ENCODE measurements at regions not wholly inside any gene's neighbourhood (a gene's known extent, or its start where the extent isn't known, plus 50 kb on each side); places are given as distances from the start of the nearest gene placed in this dataset.

DNA sequence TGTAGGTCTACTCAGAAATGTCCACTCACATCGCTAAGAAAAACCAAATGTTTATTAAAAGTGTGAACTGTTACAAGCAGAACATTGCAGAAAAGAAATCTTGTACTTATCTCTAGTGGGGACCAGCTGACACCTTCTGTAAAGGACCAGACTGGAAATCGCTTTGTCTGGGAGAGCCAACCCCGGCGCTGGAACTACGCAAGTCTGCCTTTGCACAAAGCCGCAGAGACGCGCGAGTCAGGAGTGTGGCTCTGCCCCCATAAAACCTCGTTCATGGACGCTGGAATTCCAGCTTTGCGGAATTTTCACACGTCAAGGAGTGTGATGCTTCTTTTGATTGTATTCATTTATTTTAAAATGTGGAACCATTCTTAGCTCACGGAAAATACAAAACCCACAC is 141.9 kb upstream of the SALL3 start:
- H3K4me1 ChIP-seq (ENCODE audit: control insufficient read depth in 1 of 2, insufficient read depth in 2 of 2, low read length in 2 of 2) = no peaks in the 10 kb centered on the region
- no peaks in the 10 kb centered on the region for H3K36me3 ChIP-seq (ENCODE audit: control insufficient read depth in 1 of 2, insufficient read depth in 2 of 2, low read length in 2 of 2)
- H3K27ac ChIP-seq (ENCODE audit: low read depth, low read length) = no peak overlapping the region
- no peak overlapping the region for H3K9ac ChIP-seq (ENCODE audit: low read depth in 1 of 2, low read length in 2 of 2)
- no peak overlapping the region for H3K4me3 ChIP-seq (ENCODE audit: low read depth in 1 of 2, low read length in 2 of 2)
- H3K27me3 ChIP-seq (ENCODE audit: control insufficient read depth in 1 of 2, insufficient read depth in 2 of 2, low read length in 2 of 2) = no peaks in the 10 kb centered on the region
- H3K9me3 ChIP-seq (ENCODE audit: control insufficient read depth in 1 of 2, low read length in 2 of 2) = peaks cover 6 to 11% of the 10 kb centered on the region in 2 donors

DNA sequence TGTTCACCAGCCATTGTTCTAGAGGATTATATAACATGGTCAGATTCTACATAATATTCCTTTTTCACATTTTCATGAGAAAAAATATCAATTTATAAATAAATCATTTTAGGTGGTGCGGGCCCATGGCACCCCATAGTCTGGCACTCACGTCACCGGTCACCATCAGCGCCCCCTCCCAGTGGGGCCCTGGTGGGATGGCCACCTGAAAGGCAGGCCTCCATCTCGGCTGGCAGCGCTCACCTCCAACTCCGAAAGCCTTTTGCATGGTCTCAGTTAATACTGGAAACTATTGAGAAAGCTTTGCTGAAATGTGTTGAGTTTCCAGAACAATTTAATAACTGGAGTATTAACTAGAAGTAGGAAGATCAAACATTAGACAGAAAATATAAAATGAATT is 141.4 kb upstream of the SALL3 start:
- H3K4me1 ChIP-seq (ENCODE audit: control insufficient read depth in 1 of 2, insufficient read depth in 2 of 2, low read length in 2 of 2) = no peaks in the 10 kb centered on the region
- H3K36me3 ChIP-seq (ENCODE audit: control insufficient read depth in 1 of 2, insufficient read depth in 2 of 2, low read length in 2 of 2) = no peaks in the 10 kb centered on the region
- no peak overlapping the region for H3K27ac ChIP-seq (ENCODE audit: low read depth, low read length)
- no peak overlapping the region for H3K4me3 ChIP-seq (ENCODE audit: low read depth in 1 of 2, low read length in 2 of 2)
- no peak overlapping the region for H3K9ac ChIP-seq (ENCODE audit: low read depth in 1 of 2, low read length in 2 of 2)
- peaks cover 6 to 11% of the 10 kb centered on the region in 2 donors for H3K9me3 ChIP-seq (ENCODE audit: control insufficient read depth in 1 of 2, low read length in 2 of 2)
- no peaks in the 10 kb centered on the region for H3K27me3 ChIP-seq (ENCODE audit: control insufficient read depth in 1 of 2, insufficient read depth in 2 of 2, low read length in 2 of 2)

DNA sequence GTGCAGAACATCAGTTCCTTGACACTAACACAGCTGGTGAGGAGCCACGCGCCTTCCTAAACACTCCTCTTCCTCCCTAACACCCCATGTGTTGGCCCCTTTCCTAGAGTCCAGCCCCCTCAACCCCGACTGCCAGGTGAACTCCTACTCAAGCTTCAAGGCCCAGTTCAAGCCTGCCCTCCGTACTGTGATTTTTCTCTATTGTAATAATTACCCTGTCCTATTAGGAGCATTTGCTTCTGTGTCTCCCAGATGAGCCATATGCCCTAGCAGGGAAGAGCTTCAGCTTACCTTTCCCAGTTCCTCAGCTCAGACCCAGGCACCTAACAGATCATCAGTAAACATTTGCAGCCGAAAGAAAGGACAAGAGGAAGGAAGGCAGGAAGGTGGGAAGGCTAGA is 130.6 kb upstream of the SALL3 start:
- Histone ChIP-seq H3K36me3 (ENCODE audit: control insufficient read depth in 1 of 2, insufficient read depth in 2 of 2, low read length in 2 of 2) (no peaks in the 10 kb centered on the region), H3K27me3 (ENCODE audit: control insufficient read depth in 1 of 2, insufficient read depth in 2 of 2, low read length in 2 of 2) (no peaks in the 10 kb centered on the region), H3K9me3 (ENCODE audit: control insufficient read depth in 1 of 2, low read length in 2 of 2) (peaks cover 6 to 9% of the 10 kb centered on the region in 2 donors), H3K27ac (ENCODE audit: low read depth, low read length) (no peak overlapping the region), H3K9ac (ENCODE audit: low read depth in 1 of 2, low read length in 2 of 2) (no peak overlapping the region), H3K4me3 (ENCODE audit: low read depth in 1 of 2, low read length in 2 of 2) (no peak overlapping the region), H3K4me1 (ENCODE audit: control insufficient read depth in 1 of 2, insufficient read depth in 2 of 2, low read length in 2 of 2) (no peaks in the 10 kb centered on the region)

DNA sequence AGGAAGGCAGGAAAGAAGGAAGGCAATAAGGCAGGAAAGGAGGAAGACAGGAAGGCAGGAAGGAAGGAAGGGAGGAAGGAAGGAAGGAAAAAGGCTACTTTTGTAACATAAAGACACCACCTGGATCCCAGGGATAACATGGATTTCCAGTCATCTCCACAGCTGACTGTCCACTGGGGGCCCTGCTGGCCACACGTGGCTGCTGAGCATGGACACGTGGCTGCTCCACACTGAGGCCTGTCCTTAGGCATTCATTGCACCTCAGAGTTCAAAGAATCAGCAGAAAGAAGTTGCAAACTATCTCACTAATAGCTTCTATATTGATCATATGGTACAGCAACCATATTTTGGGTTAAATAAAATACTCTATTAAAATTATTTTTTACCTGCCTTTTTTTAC is 130.2 kb upstream of the SALL3 start:
- Histone ChIP-seq H3K4me1 (ENCODE audit: control insufficient read depth in 1 of 2, insufficient read depth in 2 of 2, low read length in 2 of 2) (no peaks in the 10 kb centered on the region), H3K9me3 (ENCODE audit: control insufficient read depth in 1 of 2, low read length in 2 of 2) (peaks cover 6 to 9% of the 10 kb centered on the region in 2 donors), H3K27ac (ENCODE audit: low read depth, low read length) (no peak overlapping the region), H3K36me3 (ENCODE audit: control insufficient read depth in 1 of 2, insufficient read depth in 2 of 2, low read length in 2 of 2) (no peaks in the 10 kb centered on the region), H3K9ac (ENCODE audit: low read depth in 1 of 2, low read length in 2 of 2) (no peak overlapping the region), H3K4me3 (ENCODE audit: low read depth in 1 of 2, low read length in 2 of 2) (no peak overlapping the region), H3K27me3 (ENCODE audit: control insufficient read depth in 1 of 2, insufficient read depth in 2 of 2, low read length in 2 of 2) (no peaks in the 10 kb centered on the region)

DNA sequence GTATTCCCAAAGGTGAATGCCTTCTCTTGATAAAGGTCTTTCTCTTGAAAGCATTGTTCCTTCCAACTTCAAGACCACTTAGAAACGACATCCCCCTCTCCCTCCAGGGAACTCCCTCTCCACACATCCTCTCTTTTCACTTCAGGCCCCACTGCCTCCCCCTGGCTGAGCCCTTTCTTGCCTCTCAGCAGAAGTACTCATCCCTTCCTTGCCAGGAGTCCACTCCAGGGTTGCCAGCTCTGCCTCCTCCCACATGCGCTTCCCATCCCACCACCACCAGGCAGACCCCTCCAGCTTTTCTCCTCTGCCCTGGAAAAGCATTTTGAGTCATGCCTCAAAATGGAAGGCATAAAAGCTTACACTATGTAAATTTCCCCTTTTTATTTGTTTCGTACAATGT is 126.3 kb upstream of the SALL3 start:
- no peaks in the 10 kb centered on the region for H3K27me3 ChIP-seq (ENCODE audit: control insufficient read depth in 1 of 2, insufficient read depth in 2 of 2, low read length in 2 of 2)
- H3K4me1 ChIP-seq (ENCODE audit: control insufficient read depth in 1 of 2, insufficient read depth in 2 of 2, low read length in 2 of 2) = no peaks in the 10 kb centered on the region
- H3K27ac ChIP-seq (ENCODE audit: low read depth, low read length) = no peak overlapping the region
- no peak overlapping the region for H3K9ac ChIP-seq (ENCODE audit: low read depth in 1 of 2, low read length in 2 of 2)
- no peak overlapping the region for H3K4me3 ChIP-seq (ENCODE audit: low read depth in 1 of 2, low read length in 2 of 2)
- no peaks in the 10 kb centered on the region for H3K36me3 ChIP-seq (ENCODE audit: control insufficient read depth in 1 of 2, insufficient read depth in 2 of 2, low read length in 2 of 2)
- peaks cover 6 to 9% of the 10 kb centered on the region in 2 donors for H3K9me3 ChIP-seq (ENCODE audit: control insufficient read depth in 1 of 2, low read length in 2 of 2)

- Histone ChIP-seq H3K27ac (ENCODE audit: low read depth, low read length) (no peak overlapping the region), H3K4me1 (ENCODE audit: control insufficient read depth in 1 of 2, insufficient read depth in 2 of 2, low read length in 2 of 2) (no peaks in the 10 kb centered on the region), H3K27me3 (ENCODE audit: control insufficient read depth in 1 of 2, insufficient read depth in 2 of 2, low read length in 2 of 2) (peaks cover 0 to 4% of the 10 kb centered on the region in 2 donors), H3K9me3 (ENCODE audit: control insufficient read depth in 1 of 2, low read length in 2 of 2) (peaks cover 4 to 9% of the 10 kb centered on the region in 2 donors), H3K9ac (ENCODE audit: low read depth in 1 of 2, low read length in 2 of 2) (no peak overlapping the region), H3K4me3 (ENCODE audit: low read depth in 1 of 2, low read length in 2 of 2) (no peak overlapping the region), H3K36me3 (ENCODE audit: control insufficient read depth in 1 of 2, insufficient read depth in 2 of 2, low read length in 2 of 2) (no peaks in the 10 kb centered on the region)
These were observed 124.4 kb upstream of the SALL3 start for GRCh38 chr18:78855188-78855587.

- Histone ChIP-seq H3K27ac (ENCODE audit: low read depth, low read length) (no peak overlapping the region), H3K27me3 (ENCODE audit: control insufficient read depth in 1 of 2, insufficient read depth in 2 of 2, low read length in 2 of 2) (peaks cover 0 to 4% of the 10 kb centered on the region in 2 donors), H3K9ac (ENCODE audit: low read depth in 1 of 2, low read length in 2 of 2) (no peak overlapping the region), H3K4me3 (ENCODE audit: low read depth in 1 of 2, low read length in 2 of 2) (no peak overlapping the region), H3K4me1 (ENCODE audit: control insufficient read depth in 1 of 2, insufficient read depth in 2 of 2, low read length in 2 of 2) (no peaks in the 10 kb centered on the region), H3K36me3 (ENCODE audit: control insufficient read depth in 1 of 2, insufficient read depth in 2 of 2, low read length in 2 of 2) (no peaks in the 10 kb centered on the region), H3K9me3 (ENCODE audit: control insufficient read depth in 1 of 2, low read length in 2 of 2) (peaks cover 0 to 4% of the 10 kb centered on the region in 2 donors)
These were observed 122.9 kb upstream of the SALL3 start for GRCh38 chr18:78856569-78857313.

DNA sequence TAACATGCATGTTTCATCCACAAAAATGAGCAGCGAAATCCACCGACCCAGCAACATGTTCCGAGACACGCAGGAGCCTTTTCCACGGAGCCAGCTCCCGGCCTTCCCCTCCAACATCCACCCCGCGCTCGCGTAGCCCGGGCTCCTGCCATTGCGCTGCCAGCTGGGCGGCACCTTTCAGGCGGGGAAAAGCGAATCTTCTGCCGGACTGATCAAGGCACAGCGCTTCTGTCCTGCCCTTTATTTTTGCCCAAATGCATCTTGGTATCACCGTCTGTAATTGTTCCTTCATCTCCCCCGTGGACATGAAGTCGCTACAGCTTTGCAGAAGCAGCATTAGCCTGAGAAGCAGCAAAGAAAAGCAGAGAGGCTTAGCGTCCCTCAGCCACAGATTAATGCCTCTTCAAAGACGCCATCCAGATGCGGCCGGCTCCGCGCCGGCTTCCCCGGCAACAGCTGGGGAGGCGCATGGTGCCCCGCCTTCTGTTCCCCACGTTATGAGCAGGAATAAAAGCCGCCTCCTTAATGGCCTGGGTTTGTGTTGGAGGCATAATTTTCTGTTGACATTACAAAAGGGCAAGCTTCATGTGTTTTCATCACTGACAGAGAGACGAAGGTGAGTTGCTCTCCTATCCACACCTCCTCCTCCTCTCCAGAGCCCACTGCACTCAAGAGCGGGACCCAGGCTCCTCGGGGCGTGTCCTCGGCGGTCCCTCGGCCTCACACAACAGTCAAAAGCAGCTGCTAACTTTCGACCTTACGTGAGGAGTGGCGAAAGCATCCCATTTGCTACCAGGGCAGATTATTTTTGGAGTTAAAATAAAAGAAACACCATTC is 122.1 kb upstream of the SALL3 start:
- no peaks in the 10 kb centered on the region for H3K36me3 ChIP-seq (ENCODE audit: control insufficient read depth in 1 of 2, insufficient read depth in 2 of 2, low read length in 2 of 2)
- peaks cover 0 to 4% of the 10 kb centered on the region in 2 donors for H3K27me3 ChIP-seq (ENCODE audit: control insufficient read depth in 1 of 2, insufficient read depth in 2 of 2, low read length in 2 of 2)
- H3K4me3 ChIP-seq (ENCODE audit: low read depth in 1 of 2, low read length in 2 of 2) = no peak overlapping the region
- no peak overlapping the region for H3K27ac ChIP-seq (ENCODE audit: low read depth, low read length)
- no peaks in the 10 kb centered on the region for H3K4me1 ChIP-seq (ENCODE audit: control insufficient read depth in 1 of 2, insufficient read depth in 2 of 2, low read length in 2 of 2)
- no peak overlapping the region for H3K9ac ChIP-seq (ENCODE audit: low read depth in 1 of 2, low read length in 2 of 2)
- H3K9me3 ChIP-seq (ENCODE audit: control insufficient read depth in 1 of 2, low read length in 2 of 2) = no peaks in the 10 kb centered on the region

- Histone ChIP-seq H3K27ac (ENCODE audit: low read depth, low read length) (no peak overlapping the region), H3K36me3 (ENCODE audit: control insufficient read depth in 1 of 2, insufficient read depth in 2 of 2, low read length in 2 of 2) (no peaks in the 10 kb centered on the region), H3K4me1 (ENCODE audit: control insufficient read depth in 1 of 2, insufficient read depth in 2 of 2, low read length in 2 of 2) (no peaks in the 10 kb centered on the region), H3K27me3 (ENCODE audit: control insufficient read depth in 1 of 2, insufficient read depth in 2 of 2, low read length in 2 of 2) (peaks cover 0 to 4% of the 10 kb centered on the region in 2 donors), H3K4me3 (ENCODE audit: low read depth in 1 of 2, low read length in 2 of 2) (no peak overlapping the region), H3K9ac (ENCODE audit: low read depth in 1 of 2, low read length in 2 of 2) (no peak overlapping the region), H3K9me3 (ENCODE audit: control insufficient read depth in 1 of 2, low read length in 2 of 2) (no peaks in the 10 kb centered on the region)
These were observed 119.9 kb upstream of the SALL3 start for GRCh38 chr18:78859686-78860085.

DNA sequence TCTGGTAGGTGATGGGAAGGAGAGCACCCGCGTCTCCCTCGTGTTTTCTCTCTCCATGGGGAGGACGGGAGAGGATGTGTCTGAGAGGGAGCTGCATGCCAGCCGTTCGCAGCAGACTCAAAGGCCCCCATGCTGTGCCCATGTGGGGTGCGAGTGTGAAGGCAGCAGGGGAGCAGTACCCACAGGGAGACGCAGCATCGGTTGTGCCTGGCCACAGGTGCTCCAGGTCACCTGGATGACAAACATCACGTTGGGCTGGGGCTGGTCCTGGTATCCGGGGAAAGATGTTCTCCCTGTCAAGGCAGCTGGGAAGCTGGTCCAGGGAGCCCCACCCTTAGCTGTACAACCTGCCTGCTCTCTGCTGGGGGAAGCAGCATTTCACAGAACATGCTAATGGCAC is 119.5 kb upstream of the SALL3 start:
- Histone ChIP-seq H3K36me3 (ENCODE audit: control insufficient read depth in 1 of 2, insufficient read depth in 2 of 2, low read length in 2 of 2) (no peaks in the 10 kb centered on the region), H3K27me3 (ENCODE audit: control insufficient read depth in 1 of 2, insufficient read depth in 2 of 2, low read length in 2 of 2) (peaks cover 0 to 4% of the 10 kb centered on the region in 2 donors), H3K4me3 (ENCODE audit: low read depth in 1 of 2, low read length in 2 of 2) (no peak overlapping the region), H3K27ac (ENCODE audit: low read depth, low read length) (no peak overlapping the region), H3K9ac (ENCODE audit: low read depth in 1 of 2, low read length in 2 of 2) (no peak overlapping the region), H3K4me1 (ENCODE audit: control insufficient read depth in 1 of 2, insufficient read depth in 2 of 2, low read length in 2 of 2) (no peaks in the 10 kb centered on the region), H3K9me3 (ENCODE audit: control insufficient read depth in 1 of 2, low read length in 2 of 2) (no peaks in the 10 kb centered on the region)

Data from duodenal mucosa (tissue), 2 donors.